NCI-H82 treated with DMSO at 0.1 percent for 48 hours (cell line): ENCODE measurements at regions not wholly inside any gene's neighbourhood (a gene's known extent, or its start where the extent isn't known, plus 50 kb on each side); places are given as distances from the start of the nearest gene placed in this dataset.
"Not testable (repeated sequence)": the region's sequence is repeated elsewhere in the genome, so short reads cannot be mapped to it uniquely, and the experiment has no call there.

Experiments
- DNase-seq: peaks from one replicate; lab custom pipeline; 2025; ENCODE audit not compliant: unreplicated experiment; lab: John Stamatoyannopoulos, UW

GRCh38 chr12:18840997-18841396 is 103.1 kb downstream of the CAPZA3 start:
- DNase-seq, result not testable (repeated sequence)

- DNase-seq, result no peak
Observed at GRCh38 chr12:18849080-18849479, 111.2 kb downstream of the CAPZA3 start.

GRCh38 chr12:18849761-18850160 is 111.8 kb downstream of the CAPZA3 start:
- no peak for DNase-seq

DNA sequence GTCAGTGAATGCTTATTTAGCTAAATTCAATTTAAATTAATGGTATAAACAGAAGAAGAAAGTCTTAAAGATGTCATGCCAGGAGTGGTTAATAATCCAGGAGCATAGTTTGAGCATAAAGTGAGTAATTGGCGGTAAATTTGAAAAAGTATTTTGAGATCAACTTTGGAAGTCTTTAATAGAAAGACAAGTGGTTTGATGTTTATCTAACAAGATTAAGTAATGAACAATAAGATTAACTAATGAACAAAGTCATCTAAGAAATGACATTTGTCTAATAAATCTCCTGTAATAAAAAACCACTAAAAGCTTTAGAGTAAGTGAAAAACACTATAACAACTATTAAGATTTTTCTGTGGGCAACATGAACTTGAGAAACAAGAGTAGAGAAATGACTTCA is 112.8 kb downstream of the CAPZA3 start:
- DNase-seq, result no peak

GRCh38 chr12:18851271-18851670 is 113.4 kb downstream of the CAPZA3 start:
- no peak for DNase-seq

GRCh38 chr12:18853570-18854366 is 115.8 kb downstream of the CAPZA3 start:
- no peak for DNase-seq

DNA sequence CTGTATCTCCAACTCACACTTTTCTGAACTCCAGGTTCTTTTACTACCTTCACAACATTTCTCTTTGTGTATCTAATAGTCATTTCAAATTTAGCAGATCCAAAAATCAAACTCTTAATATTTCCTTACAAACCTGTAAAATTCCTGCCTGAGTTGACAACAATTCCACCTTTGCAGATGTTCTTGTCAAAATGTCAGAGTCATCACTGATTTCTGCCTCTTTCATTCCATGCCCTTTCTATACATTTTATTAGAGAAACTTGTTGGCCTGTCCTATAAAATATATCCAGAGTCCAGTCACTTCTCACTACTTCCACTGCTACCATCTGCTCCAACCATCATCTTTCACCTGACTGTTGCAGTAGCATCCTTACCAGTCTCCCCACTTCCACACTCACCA is 119.7 kb downstream of the CAPZA3 start:
- no peak for DNase-seq

DNA sequence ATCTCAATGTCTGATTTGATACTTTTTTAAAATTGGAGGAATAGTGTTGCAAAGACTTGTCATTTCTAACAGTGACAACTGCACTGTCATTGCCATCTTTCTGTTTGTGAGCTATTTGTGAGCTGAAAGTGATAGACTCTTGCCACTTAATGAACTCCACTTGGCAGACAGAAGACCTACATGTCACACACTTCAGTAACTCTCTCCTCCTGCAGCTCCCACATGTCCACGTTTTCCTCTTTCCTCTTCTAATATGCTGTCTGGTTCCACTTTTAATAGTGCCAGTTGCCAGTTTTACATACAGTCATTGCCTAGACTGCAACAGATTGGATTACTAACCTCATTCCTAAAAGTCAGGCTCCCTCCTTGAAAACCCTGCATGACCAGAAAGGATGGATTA is 121.5 kb downstream of the CAPZA3 start:
- DNase-seq, result no peak

DNA sequence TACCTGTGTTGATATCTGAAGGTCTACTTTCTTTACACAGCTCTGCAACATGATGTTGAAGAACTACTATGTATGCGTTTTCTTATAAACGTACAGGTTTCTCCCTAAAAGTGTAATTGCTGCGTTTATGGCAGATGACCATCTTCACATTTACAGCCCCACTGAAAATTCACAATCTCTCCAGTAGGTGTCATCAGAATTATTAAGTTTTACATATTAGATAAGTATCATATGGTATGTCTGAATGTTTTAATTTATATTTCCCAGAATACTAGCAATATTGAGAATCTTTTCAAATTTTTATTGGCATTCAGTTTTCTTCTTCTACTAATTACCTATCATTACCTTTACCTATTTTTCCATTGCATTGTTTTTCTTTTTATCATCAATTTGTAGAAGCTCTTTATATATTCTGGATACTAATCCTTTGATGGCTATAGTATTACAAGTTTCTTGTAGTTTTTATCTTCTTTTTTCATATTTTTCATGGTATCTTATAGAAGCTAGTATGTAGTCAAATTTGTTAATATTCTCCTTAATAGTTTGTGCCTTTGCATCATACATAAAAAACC is 123.5 kb downstream of the CAPZA3 start:
- no peak for DNase-seq

- no peak for DNase-seq
Observed at GRCh38 chr12:18863769-18864500, 126.0 kb downstream of the CAPZA3 start.

DNA sequence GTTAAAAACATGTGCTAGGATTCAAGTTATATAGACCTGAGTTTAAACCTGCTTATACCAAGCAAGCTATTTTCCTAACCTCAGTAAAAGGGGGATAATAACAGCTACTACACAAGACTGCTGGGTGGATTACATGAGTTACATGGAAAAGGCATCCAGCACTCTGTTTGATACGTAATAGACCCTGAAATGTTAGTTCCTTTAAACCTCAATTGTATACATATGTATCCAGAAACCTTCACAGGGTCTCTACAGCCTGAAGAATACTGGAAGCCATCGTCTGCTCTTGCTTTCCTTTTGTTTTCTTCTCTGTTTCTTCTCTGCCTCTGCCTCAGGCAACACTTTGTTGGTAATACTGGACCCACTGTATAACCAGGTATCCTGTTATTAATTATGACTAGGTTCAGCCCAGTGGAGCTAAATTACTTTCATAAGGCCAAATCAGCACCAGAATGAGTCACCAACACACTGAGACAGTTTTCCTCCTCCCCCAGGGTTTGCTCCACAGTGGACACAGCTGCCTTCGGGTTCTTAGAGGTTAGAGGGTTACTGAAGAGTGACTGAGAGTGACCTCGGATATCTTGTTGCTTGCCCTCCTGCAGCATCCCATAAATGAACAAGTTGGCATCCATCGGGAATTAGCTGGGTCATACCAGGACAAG is 127.1 kb downstream of the CAPZA3 start:
- DNase-seq, result no peak

DNA sequence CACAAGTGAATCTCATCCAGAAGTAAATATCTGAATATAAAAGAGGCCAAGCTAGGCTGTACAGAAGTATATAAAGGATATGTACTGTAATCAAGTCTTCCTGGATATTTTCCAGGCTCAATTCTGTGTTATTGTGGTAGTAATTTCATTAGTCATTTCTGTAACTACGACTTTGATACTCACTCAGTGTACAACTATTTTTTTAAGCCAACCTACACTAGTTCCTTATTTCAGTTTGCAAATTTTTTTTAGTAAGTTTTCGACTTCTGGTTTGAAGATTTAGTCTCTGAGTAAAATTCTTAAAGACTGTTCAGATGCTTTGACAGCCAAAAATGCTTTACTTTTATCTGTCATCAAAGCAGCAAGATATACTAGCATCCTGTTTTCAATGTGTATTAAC is 130.8 kb downstream of the CAPZA3 start:
- no peak for DNase-seq

DNA sequence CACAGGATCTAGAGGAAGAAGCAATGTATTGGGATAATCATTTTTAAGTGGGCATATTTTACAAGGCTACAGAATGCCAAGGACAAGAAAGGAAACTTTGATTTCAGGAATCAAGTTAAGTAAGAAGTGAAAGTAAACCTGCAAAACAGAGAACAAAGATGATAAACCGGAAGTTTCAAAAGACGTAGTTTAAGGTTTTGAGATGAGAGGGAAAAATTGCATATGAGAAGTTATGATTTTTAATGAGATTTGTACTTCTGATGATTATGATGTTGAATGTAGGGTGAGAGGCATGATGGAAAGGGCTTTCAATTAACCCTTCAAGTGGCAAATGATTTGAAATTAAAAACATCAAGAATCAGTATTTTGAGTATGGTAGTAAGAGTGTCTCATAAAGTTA is 134.9 kb downstream of the CAPZA3 start:
- DNase-seq, result no peak

- no peak for DNase-seq
Observed at GRCh38 chr12:18878676-18879180, 140.8 kb downstream of the CAPZA3 start.

GRCh38 chr12:18882690-18883089 is 144.8 kb downstream of the CAPZA3 start:
- no peak for DNase-seq

DNA sequence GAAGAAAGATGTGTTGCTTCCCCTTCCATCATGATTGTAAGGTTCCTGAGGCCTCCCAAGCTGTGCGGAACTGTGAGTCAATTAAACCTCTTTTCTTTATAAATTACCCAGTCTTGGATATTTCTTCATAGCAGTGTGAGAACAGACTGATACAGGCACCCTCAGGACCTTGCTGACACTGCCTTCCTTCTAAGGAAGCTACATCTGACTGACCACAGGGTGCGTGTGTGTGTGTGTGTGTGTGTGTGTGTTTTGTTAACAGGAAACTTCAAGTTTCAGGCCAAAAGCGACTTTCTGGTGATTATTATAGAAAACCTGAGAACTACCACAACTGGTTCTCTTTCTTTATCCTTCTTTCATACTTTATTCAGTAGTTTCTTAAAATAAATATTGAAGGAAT is 149.0 kb downstream of the CAPZA3 start:
- DNase-seq, result no peak

DNA sequence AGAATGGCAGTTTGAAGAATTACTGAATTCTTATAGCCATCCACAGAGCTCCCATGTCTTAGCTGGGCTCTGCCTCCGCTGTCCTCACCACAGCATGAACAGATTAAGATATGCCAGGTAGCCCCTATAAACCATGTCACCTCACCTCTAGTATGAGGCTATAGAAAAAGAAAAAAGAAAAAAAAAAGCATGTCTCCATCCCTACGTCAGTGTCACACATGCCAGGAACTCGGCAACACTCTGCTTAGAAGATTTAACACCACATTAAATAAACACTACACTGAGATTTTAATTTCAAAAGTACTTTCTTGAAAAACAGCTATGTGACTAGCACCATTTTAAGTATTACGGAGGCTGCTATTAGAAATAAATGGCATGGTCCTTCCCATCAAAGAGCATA is 149.4 kb downstream of the CAPZA3 start:
- DNase-seq, result peak; percentile 20

DNA sequence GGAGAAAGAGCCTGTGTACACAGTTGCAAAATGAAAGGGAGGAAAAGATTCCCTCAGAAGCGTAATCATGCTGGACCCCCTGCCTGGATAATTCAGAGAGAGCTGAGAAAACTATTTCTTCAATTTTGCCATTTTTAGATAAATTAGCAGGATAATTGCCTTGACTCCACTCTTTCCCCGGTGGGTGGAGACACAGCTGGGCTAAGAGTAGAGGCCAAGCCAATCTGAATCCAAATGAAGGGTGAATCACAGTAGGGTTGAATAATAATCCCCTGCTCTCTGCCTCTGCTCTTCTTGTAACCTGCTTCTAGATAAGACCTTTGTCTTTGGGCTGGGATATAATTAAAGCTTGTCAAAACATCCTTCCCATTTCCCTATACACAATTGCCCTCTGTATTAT is 150.1 kb downstream of the CAPZA3 start:
- no peak for DNase-seq

GRCh38 chr12:18890621-18891020 is 152.7 kb downstream of the CAPZA3 start:
- not testable (repeated sequence) for DNase-seq

DNA sequence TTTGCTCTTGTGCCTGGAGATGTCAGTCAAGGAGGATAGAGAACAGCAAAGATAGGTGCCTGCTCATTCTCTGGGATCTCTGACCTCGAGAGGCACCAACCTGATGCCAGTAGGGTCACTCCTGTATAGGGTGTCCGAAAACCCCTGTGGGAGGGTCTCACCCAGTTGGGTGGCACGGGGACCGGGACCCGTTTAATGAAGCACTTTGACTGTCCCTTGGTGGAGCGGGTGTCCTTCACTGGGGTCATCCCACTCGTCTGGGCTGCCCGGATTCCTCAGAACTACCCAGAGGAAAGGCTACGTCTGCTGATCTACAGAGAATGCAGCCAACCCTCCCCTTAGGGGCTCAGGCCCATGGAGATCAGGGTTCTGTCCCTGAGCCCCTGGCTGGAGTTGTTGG is 157.6 kb downstream of the CAPZA3 start:
- no peak for DNase-seq

GRCh38 chr12:18895946-18896345 is 158.0 kb downstream of the CAPZA3 start:
- DNase-seq, result peak; percentile 85
